Epithelial cell of proximal tubule (primary cell): ENCODE measurements at regions not wholly inside any gene's neighbourhood (a gene's known extent, or its start where the extent isn't known, plus 50 kb on each side); places are given as distances from the start of the nearest gene placed in this dataset.

Experiments used
- DNase-seq: peaks from one replicate; pipeline ENCODE4 v3.0.0-alpha.2; 2011; ENCODE audit warnings: low read depth
- H3K4me3 ChIP-seq: 2 replicates; pipeline ENCODE4 v1.5.1; 2011; ENCODE audit warnings: low read depth, mild to moderate bottlenecking, low read length
- CTCF ChIP-seq: conservative IDR thresholded peaks from 2 replicates; pipeline ENCODE4 v1.5.1; 2012; ENCODE audit warnings: low read depth, mild to moderate bottlenecking, low read length

GRCh38 chr16:86215233-86215978 is 294.9 kb upstream of the FOXF1 start:
- DNase-seq = no peak
- TF ChIP-seq CTCF = no peak
- H3K4me3 ChIP-seq = no peak overlapping the region

- DNase-seq = no peak
- H3K4me3 ChIP-seq = no peak overlapping the region
- TF ChIP-seq CTCF = no peak
Observed at GRCh38 chr16:86215979-86216585, 294.2 kb upstream of the FOXF1 start.

GRCh38 chr16:86216591-86216990 is 293.7 kb upstream of the FOXF1 start:
- TF ChIP-seq CTCF = no peak
- no peak overlapping the region for H3K4me3 ChIP-seq
- DNase-seq = no peak

- no peak for DNase-seq
- no peak overlapping the region for H3K4me3 ChIP-seq
- no peak for TF ChIP-seq CTCF
Observed at GRCh38 chr16:86217001-86217890, 293.1 kb upstream of the FOXF1 start.

GRCh38 chr16:86217891-86218270 is 292.4 kb upstream of the FOXF1 start:
- TF ChIP-seq CTCF = no peak
- H3K4me3 ChIP-seq = no peak overlapping the region

GRCh38 chr16:86218479-86219170 is 291.7 kb upstream of the FOXF1 start:
- DNase-seq = no peak
- TF ChIP-seq CTCF = no peak

More at GRCh38 chr16:86217891-86218270, 292.4 kb upstream of the FOXF1 start:
- no peak for DNase-seq

More at GRCh38 chr16:86218479-86219170, 291.7 kb upstream of the FOXF1 start:
- H3K4me3 ChIP-seq = no peak overlapping the region
